ENCODE measurements at regions not wholly inside any gene's neighbourhood (a gene's known extent, or its start where the extent isn't known, plus 50 kb on each side); places are given as distances from the start of the nearest gene placed in this dataset.

DNA sequence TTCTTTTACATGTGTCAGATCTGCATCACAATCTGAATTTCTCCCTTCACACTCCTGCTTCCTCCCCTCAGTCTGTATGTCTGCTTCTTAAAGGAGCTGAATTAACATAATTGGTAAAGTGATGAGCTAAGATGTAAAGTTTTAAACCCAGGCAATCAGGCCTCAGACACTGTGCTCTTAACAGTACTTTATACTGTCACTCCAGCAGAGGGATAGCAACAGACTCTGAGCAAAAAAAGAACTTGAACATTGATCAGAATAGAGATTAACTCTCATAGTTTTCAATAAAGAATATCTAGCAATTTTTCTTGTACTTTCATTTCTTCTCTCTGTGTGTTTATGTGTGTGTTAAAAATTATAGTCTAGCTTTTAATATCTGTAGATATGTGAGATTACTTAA lies 110.3 kb downstream of the DUSP10 start:
- no peak overlapping the region for H3K27ac ChIP-seq (ENCODE audit: control insufficient read depth, insufficient read depth)
- H3K36me3 ChIP-seq (ENCODE audit: control insufficient read depth in 2 of 2, insufficient read depth in 2 of 2, low read length in 1 of 2) = no peaks in the 10 kb centered on the region
- intact Hi-C loops (cut with micrococcal nuclease; ENCODE audit: unreplicated experiment) = no loop called here
- BruUV-seq (replicated peaks) = no TSS peak
- H3K4me1 ChIP-seq (ENCODE audit: control insufficient read depth, insufficient read depth, low read length) = no peaks in the 10 kb centered on the region
- no peaks in the 10 kb centered on the region for H4K20me1 ChIP-seq (ENCODE audit: control insufficient read depth, insufficient read depth)
- no peak for ATAC-seq
- POLR2A ChIA-PET = no interaction called here
- CTCF ChIA-PET = interaction anchor here (1.2 kb wide), 1 partner anchor 29 kb away, joined by 4 read pairs; no protein-coding TSS in a partner anchor
- H3K4me3 ChIP-seq = no peak overlapping the region
- peak; percentile 59 for FAIRE-seq
- in situ Hi-C loops (cut with MboI) = no loop called here
- no peaks in the 10 kb centered on the region for H3K79me2 ChIP-seq (ENCODE audit: control insufficient read depth, insufficient read depth, low read length)
- no peak overlapping the region for H3K4me2 ChIP-seq (ENCODE audit: control insufficient read depth, insufficient read depth)
- H2AFZ ChIP-seq (ENCODE audit: control insufficient read depth, low read depth, low read length) = no peak overlapping the region
- TF ChIP-seq MYC (IDR thresholded peaks at IDR 0.05; ENCODE audit: insufficient read depth, insufficient read length, insufficient replicate concordance, low read length, severe bottlenecking) = no peak
- TF ChIP-seq DPF2 (IDR thresholded peaks at IDR 0.05) = no peak
- TF ChIP-seq E2F4 (IDR thresholded peaks at IDR 0.05; ENCODE audit: low read depth, low read length) = no peak
- no peak for TF ChIP-seq FOXK2 (IDR thresholded peaks at IDR 0.05)
- TF ChIP-seq HDAC6 (IDR thresholded peaks at IDR 0.05; ENCODE audit: unreplicated experiment) = no peak
- no peak for TF ChIP-seq YBX1 (IDR thresholded peaks at IDR 0.05)
- TF ChIP-seq EGR1 (IDR thresholded peaks at IDR 0.05; ENCODE audit: borderline replicate concordance in 1 of 2, low read depth in 2 of 2, low read length in 2 of 2) = no peak
- no peak for TF ChIP-seq JUNB (IDR thresholded peaks at IDR 0.05)
- TF ChIP-seq CREB1 (IDR thresholded peaks at IDR 0.05; ENCODE audit: low read depth) = no peak
- no peak for DNase-seq (ENCODE audit: low read depth, low spot score)
- H3K27me3 ChIP-seq (replicated peaks in 1 of 2; ENCODE audit: control insufficient read depth in 2 of 2, insufficient read depth in 2 of 2, low read length in 1 of 2) = no peaks in the 10 kb centered on the region
- RAD21 ChIA-PET (ENCODE audit: unreplicated experiment) = interaction anchor here (0.8 to 1.0 kb wide), 2 partner anchors 8 to 78 kb away, joined by 3 read pairs; no protein-coding TSS in a partner anchor
- H3K9ac ChIP-seq (ENCODE audit: control insufficient read depth, insufficient read depth, low read length) = no peak overlapping the region
- SMC1A ChIA-PET (ENCODE audit: uncharacterized antibody, unreplicated experiment) = interaction anchor here (0.6 to 1.9 kb wide), 8 partner anchors 10 to 129 kb away, joined by 3 to 5 read pairs (median 4); no protein-coding TSS in a partner anchor
- no peaks in the 10 kb centered on the region; the same call in none of the 3 replicates for H3K9me3 ChIP-seq (replicated peaks; ENCODE audit: control insufficient read depth, insufficient read depth, low read length)
